ENCODE measurements at regions not wholly inside any gene's neighbourhood (a gene's known extent, or its start where the extent isn't known, plus 50 kb on each side); places are given as distances from the start of the nearest gene placed in this dataset.

DNA sequence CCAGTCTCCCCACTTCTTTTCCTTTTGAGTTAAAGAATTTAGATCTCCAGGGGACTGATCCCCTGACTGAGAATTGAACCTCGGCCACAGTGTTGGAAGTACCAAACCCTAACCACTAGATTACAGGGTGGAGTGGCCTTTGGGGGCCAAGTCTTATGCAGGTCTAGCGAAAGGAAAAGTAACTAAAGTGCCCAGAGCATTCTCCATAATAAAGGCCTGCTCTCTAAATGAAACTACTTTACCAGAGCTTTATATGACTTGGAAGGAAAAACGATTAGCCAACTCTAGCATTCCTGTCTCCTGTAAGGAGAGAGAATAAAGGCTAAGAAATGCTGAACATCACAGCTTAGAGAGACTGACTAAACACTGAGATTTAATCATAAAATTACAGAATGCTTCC lies 788.0 kb downstream of the C4orf33 start:
- no peak for TF ChIP-seq POLR2AphosphoS5 (IDR thresholded peaks at IDR 0.05)
- no peak for TF ChIP-seq EP300 (conservative IDR thresholded peaks at IDR 0.05; ENCODE audit: poor library complexity, severe bottlenecking)
- TF ChIP-seq, protein P1, sequence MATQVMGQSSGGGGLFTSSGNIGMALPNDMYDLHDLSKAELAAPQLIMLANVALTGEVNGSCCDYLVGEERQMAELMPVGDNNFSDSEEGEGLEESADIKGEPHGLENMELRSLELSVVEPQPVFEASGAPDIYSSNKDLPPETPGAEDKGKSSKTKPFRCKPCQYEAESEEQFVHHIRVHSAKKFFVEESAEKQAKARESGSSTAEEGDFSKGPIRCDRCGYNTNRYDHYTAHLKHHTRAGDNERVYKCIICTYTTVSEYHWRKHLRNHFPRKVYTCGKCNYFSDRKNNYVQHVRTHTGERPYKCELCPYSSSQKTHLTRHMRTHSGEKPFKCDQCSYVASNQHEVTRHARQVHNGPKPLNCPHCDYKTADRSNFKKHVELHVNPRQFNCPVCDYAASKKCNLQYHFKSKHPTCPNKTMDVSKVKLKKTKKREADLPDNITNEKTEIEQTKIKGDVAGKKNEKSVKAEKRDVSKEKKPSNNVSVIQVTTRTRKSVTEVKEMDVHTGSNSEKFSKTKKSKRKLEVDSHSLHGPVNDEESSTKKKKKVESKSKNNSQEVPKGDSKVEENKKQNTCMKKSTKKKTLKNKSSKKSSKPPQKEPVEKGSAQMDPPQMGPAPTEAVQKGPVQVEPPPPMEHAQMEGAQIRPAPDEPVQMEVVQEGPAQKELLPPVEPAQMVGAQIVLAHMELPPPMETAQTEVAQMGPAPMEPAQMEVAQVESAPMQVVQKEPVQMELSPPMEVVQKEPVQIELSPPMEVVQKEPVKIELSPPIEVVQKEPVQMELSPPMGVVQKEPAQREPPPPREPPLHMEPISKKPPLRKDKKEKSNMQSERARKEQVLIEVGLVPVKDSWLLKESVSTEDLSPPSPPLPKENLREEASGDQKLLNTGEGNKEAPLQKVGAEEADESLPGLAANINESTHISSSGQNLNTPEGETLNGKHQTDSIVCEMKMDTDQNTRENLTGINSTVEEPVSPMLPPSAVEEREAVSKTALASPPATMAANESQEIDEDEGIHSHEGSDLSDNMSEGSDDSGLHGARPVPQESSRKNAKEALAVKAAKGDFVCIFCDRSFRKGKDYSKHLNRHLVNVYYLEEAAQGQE (IDR thresholded peaks at IDR 0.05; ENCODE audit: borderline replicate concordance) = no peak
- TF ChIP-seq, protein P2, sequence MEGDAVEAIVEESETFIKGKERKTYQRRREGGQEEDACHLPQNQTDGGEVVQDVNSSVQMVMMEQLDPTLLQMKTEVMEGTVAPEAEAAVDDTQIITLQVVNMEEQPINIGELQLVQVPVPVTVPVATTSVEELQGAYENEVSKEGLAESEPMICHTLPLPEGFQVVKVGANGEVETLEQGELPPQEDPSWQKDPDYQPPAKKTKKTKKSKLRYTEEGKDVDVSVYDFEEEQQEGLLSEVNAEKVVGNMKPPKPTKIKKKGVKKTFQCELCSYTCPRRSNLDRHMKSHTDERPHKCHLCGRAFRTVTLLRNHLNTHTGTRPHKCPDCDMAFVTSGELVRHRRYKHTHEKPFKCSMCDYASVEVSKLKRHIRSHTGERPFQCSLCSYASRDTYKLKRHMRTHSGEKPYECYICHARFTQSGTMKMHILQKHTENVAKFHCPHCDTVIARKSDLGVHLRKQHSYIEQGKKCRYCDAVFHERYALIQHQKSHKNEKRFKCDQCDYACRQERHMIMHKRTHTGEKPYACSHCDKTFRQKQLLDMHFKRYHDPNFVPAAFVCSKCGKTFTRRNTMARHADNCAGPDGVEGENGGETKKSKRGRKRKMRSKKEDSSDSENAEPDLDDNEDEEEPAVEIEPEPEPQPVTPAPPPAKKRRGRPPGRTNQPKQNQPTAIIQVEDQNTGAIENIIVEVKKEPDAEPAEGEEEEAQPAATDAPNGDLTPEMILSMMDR (IDR thresholded peaks at IDR 0.05; ENCODE audit: poor library complexity, severe bottlenecking) = no peak
- no peak for TF ChIP-seq RAD21 (conservative IDR thresholded peaks at IDR 0.05)
- no peak for TF ChIP-seq EZH2 (IDR thresholded peaks at IDR 0.05; ENCODE audit: borderline replicate concordance, insufficient read depth, low read length, poor library complexity, severe bottlenecking)
- TF ChIP-seq MXI1 (conservative IDR thresholded peaks at IDR 0.05; ENCODE audit: poor library complexity, severe bottlenecking) = no peak
- TF ChIP-seq TAF1 (IDR thresholded peaks at IDR 0.05; ENCODE audit: low read depth) = no peak
- no peak for TF ChIP-seq SMC3 (conservative IDR thresholded peaks at IDR 0.05; ENCODE audit: poor library complexity)

Data from neural cell (in vitro differentiated cells).